ENCODE measurements at regions not wholly inside any gene's neighbourhood (a gene's known extent, or its start where the extent isn't known, plus 50 kb on each side); places are given as distances from the start of the nearest gene placed in this dataset.
"Not testable (repeated sequence)": the region's sequence is repeated elsewhere in the genome, so short reads cannot be mapped to it uniquely, and the experiment has no call there.

- TF ChIP-seq, protein P1, sequence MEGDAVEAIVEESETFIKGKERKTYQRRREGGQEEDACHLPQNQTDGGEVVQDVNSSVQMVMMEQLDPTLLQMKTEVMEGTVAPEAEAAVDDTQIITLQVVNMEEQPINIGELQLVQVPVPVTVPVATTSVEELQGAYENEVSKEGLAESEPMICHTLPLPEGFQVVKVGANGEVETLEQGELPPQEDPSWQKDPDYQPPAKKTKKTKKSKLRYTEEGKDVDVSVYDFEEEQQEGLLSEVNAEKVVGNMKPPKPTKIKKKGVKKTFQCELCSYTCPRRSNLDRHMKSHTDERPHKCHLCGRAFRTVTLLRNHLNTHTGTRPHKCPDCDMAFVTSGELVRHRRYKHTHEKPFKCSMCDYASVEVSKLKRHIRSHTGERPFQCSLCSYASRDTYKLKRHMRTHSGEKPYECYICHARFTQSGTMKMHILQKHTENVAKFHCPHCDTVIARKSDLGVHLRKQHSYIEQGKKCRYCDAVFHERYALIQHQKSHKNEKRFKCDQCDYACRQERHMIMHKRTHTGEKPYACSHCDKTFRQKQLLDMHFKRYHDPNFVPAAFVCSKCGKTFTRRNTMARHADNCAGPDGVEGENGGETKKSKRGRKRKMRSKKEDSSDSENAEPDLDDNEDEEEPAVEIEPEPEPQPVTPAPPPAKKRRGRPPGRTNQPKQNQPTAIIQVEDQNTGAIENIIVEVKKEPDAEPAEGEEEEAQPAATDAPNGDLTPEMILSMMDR (IDR thresholded peaks at IDR 0.05 in 4 of 5, conservative IDR thresholded peaks at IDR 0.05 in 1 of 5) = no peak
Measured at GRCh38 chr12:38120438-38120837, 196.1 kb upstream of the ALG10B start.

GRCh38 chr12:38123028-38123427 is 193.5 kb upstream of the ALG10B start:
- H3K4me1 ChIP-seq; DNase-seq; H3K9me3 ChIP-seq; H3K27ac ChIP-seq; ATAC-seq; H3K36me3 ChIP-seq; intact Hi-C loops (cut with DNase I; ENCODE audit: low total_unique reads); H3K4me3 ChIP-seq; H3K27me3 ChIP-seq: not testable (repeated sequence)
- in situ Hi-C loops (cut with MboI; ENCODE audit: low sequenced_read_pairs in 4 of 4) = loop anchor here in 1 of 4 donors (25.0 kb wide), 1 partner anchor 964 kb away; no protein-coding TSS in a partner anchor

More at GRCh38 chr12:38120438-38120837, 196.1 kb upstream of the ALG10B start:
- Histone ChIP-seq H3K4me1 (no peaks in the 10 kb centered on the region), H3K4me3 (no peak overlapping the region), H3K27me3 (no peaks in the 10 kb centered on the region), H3K27ac (no peak overlapping the region), H3K9me3 (no peaks in the 10 kb centered on the region), H3K36me3 (no peaks in the 10 kb centered on the region)
- DNase-seq = no peak
- ATAC-seq = no peak
- in situ Hi-C loops (cut with MboI; ENCODE audit: low sequenced_read_pairs in 4 of 4) (loop anchor here in 1 of 4 donors (25.0 kb wide), 1 partner anchor 967 kb away; no protein-coding TSS in a partner anchor), intact Hi-C loops (cut with DNase I; ENCODE audit: low total_unique reads) (no loop called here)

DNA sequence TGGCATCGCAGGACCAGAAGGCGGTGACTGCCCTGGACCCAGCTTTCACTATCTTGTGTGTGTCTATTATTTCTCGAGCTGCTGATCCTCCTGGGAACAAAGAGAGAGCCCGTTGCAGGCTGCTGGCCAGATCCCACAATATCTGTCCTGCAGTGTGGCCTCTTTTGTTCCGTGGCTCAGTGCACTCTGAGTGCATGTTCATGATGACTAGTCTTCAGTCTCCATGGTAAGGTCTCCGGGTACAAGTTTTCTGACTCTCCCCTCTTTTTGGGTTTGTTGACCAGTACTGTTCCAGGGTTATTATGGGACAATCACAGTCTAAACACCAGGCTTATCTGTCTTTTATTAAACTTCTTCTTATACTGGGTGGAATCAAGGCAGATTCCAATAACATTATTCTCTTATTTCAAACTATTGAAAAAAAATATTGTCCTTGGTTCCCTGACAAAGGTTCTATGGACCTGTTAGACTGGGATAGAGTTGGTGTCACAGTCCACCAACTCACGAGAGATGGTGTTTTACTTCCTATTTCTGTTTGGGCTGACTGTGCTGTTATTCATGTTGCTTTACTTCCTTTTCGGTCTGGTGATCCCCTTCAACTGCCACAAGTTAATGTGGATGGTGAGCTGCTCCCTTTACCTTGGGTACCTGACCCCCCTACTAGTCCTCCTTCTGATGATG is 192.9 kb upstream of the ALG10B start:
- peaks cover 0 to 2% (median 0%) of the 10 kb centered on the region in 3 donors for H3K27me3 ChIP-seq
- ATAC-seq (no peak), DNase-seq (no peak)
- intact Hi-C loops (cut with DNase I; ENCODE audit: low total_unique reads) = no loop called here
- no peaks in the 10 kb centered on the region for H3K4me1 ChIP-seq
- no peak for TF ChIP-seq POLR2A (IDR thresholded peaks at IDR 0.05)
- TF ChIP-seq, protein P1 (IDR thresholded peaks at IDR 0.05 in 4 of 5, conservative IDR thresholded peaks at IDR 0.05 in 1 of 5) = no peak
- H3K36me3 ChIP-seq = no peaks in the 10 kb centered on the region
- in situ Hi-C loops (cut with MboI; ENCODE audit: low sequenced_read_pairs in 4 of 4) = loop anchor here in 1 of 4 donors (25.0 kb wide), 1 partner anchor 964 kb away; no protein-coding TSS in a partner anchor
- H3K27ac ChIP-seq = no peak overlapping the region
- no peak overlapping the region for H3K4me3 ChIP-seq
- H3K9me3 ChIP-seq = no peaks in the 10 kb centered on the region

DNA sequence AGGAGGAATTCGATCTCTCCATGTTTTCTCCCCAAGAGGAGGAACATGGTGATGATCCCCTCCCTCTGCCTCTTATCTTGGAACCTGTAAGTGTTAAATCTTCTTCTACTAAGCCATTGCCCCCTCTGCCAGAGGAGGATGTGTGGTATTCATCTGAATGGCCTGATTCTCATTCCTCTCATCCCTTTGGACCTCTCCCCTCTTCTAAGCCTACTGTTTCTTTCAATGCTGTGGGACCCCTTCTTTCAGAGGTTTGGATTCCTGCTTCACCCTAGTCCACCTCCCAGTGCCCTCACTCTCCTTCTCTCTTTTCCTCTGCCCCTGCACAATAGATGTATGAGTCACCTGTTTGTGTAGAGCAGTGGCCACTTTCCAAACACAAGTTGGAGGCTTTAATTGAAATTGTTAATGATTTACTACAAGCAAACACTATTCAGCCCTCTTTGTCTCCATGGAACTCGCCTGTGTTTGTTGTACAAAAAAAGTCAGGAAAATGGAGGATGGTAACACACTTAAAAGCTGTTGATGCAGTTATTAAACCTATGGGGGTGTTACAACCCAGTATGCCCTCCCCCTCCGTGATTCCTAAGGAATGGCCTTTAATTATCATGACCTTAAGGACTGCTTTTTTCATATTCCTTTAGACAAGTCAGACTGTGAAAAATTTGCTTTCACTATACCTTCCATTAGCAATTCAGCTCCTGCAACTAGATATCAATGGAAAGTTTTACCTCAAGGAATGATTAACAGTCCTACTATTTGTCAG is 192.1 kb upstream of the ALG10B start:
- intact Hi-C loops (cut with DNase I; ENCODE audit: low total_unique reads) = no loop called here
- no peak for DNase-seq
- in situ Hi-C loops (cut with MboI; ENCODE audit: low sequenced_read_pairs in 4 of 4) = loop anchor here in 1 of 4 donors (25.0 kb wide), 1 partner anchor 963 kb away; no protein-coding TSS in a partner anchor
- H3K27ac ChIP-seq = no peak overlapping the region
- TF ChIP-seq POLR2A (IDR thresholded peaks at IDR 0.05) = no peak
- TF ChIP-seq, protein P1 (IDR thresholded peaks at IDR 0.05 in 4 of 5, conservative IDR thresholded peaks at IDR 0.05 in 1 of 5) = no peak
- H3K4me1 ChIP-seq = no peaks in the 10 kb centered on the region
- H3K36me3 ChIP-seq = no peaks in the 10 kb centered on the region
- H3K27me3 ChIP-seq = peaks cover 0 to 2% (median 0%) of the 10 kb centered on the region in 3 donors
- H3K9me3 ChIP-seq = no peaks in the 10 kb centered on the region
- no peak for ATAC-seq
- H3K4me3 ChIP-seq = no peak overlapping the region

- in situ Hi-C loops (cut with MboI; ENCODE audit: low sequenced_read_pairs in 4 of 4) = no loop called here
- no peaks in the 10 kb centered on the region for H3K36me3 ChIP-seq
- intact Hi-C loops (cut with DNase I; ENCODE audit: low total_unique reads) = no loop called here
- TF ChIP-seq, protein P1 (IDR thresholded peaks at IDR 0.05 in 4 of 5, conservative IDR thresholded peaks at IDR 0.05 in 1 of 5) = no peak
- TF ChIP-seq POLR2A (IDR thresholded peaks at IDR 0.05) = no peak
- no peak for ATAC-seq
- no peaks in the 10 kb centered on the region for H3K9me3 ChIP-seq
- H3K4me3 ChIP-seq = no peak overlapping the region
- H3K4me1 ChIP-seq = no peaks in the 10 kb centered on the region
- peaks cover 0 to 4% (median 2%) of the 10 kb centered on the region in 3 donors for H3K27me3 ChIP-seq
- H3K27ac ChIP-seq = no peak overlapping the region
- no peak for DNase-seq
Measured at GRCh38 chr12:38132139-38132538, 184.4 kb upstream of the ALG10B start.
